T47D (cell line): ENCODE measurements at regions not wholly inside any gene's neighbourhood (a gene's known extent, or its start where the extent isn't known, plus 50 kb on each side); places are given as distances from the start of the nearest gene placed in this dataset.
"Not testable (repeated sequence)": the region's sequence is repeated elsewhere in the genome, so short reads cannot be mapped to it uniquely, and the experiment has no call there.

Experiments used
- DNase-seq, 2 experiments: peaks; one replicate each; pipeline versions ENCODE4 v3.0.0 to v3.0.0-alpha.2; 2011 to 2012; ENCODE audit warnings: low read depth in 1 of 2, low spot score in 1 of 2
- JUND ChIP-seq: IDR thresholded peaks from 2 replicates; pipeline ENCODE4 v1.6.1; 2012; ENCODE audit warnings: low read depth
- in situ Hi-C: cut with HindIII; loops from 2 replicates; pipeline ENCODE4 v1.10.0; 2016; ENCODE audit warnings: low sequenced_read_pairs, low pct_unique_long_range_greater_than_20kb

DNA sequence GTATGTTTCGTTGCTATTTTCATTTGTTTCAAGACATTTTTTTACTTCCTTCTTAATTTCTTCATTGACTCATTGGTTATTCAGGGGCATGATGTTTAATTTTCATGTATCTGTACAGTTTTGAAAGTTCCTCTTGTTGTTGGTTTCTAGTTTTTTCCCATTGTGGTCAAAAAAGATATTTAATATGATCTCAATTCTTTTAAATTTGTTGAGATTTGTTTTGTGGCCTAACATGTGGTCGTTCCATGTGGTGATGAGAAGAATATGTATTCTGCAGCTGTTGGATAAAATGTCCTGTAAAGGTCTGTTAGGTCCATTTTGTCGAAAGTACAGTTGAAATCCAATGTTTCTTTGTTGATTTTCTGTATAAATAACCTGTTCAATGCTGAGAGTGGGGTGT is 110.3 kb upstream of the MAP4K4 start:
- in situ Hi-C loops: no loop called here
- TF ChIP-seq JUND: no peak
- no peak for DNase-seq

DNA sequence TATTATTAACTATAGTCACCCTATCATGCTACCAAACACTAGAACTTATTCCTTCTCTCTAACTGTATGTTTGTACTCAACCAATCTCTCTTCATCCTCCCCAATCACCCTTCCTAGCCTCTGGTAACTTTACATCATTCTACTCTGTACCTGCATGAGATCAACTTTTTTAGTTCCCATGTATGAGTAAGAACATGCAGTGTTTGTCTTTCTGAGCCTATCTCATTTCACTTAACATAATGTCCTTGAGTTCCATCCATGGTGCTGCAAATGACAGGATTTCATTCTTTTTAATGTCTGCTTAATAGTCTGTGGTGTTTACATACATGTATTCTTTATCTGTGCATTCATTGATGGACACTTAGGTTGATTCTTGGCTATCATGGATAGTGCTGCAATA is 108.9 kb upstream of the RFX8 start:
- in situ Hi-C loops: no loop called here
- DNase-seq: no peak
- TF ChIP-seq JUND: no peak

DNA sequence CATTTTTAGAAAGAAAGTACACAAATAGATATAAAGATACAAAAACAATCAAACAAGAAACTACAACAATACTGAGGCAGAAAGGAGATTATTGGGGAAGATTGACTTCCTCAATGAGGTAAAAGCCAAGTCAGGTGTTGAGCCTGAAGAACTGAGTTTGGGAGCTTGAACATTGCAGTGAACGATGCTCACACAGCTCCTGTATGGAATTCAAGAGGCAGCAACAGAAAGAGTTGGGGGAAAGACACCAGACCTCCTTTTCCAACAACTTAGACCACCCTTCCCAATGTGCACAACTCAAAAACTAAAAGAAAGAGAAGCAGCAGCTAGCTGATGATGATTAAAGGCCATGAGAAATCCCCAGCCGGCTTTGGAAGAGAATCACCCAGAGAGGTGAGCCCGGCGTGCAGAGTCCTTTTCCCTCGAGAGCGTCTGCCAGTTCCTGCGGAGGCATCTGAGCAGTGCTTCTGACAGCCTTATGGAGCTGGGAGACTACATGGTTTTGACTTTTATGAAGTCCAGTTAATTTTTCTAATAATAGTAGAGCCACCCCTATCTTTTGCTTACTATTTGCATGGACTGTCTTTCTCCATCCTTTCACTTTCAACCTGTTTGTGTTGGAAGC is 106.9 kb upstream of the RFX8 start:
- in situ Hi-C loops: no loop called here
- no peak for TF ChIP-seq JUND
- no peak for DNase-seq

GRCh38 chr2:101580528-101580927 is 105.6 kb upstream of the RFX8 start:
- in situ Hi-C loops: no loop called here
- TF ChIP-seq JUND: no peak
- DNase-seq: no peak

- in situ Hi-C loops: no loop called here
- no peak for TF ChIP-seq JUND
- no peak for DNase-seq
Observed at GRCh38 chr2:101578671-101579070, 103.8 kb upstream of the RFX8 start.

GRCh38 chr2:101578135-101578534 is 103.2 kb upstream of the RFX8 start:
- DNase-seq, in situ Hi-C loops: not testable (repeated sequence)

GRCh38 chr2:101577173-101577572 is 102.3 kb upstream of the RFX8 start:
- in situ Hi-C loops: no loop called here
- TF ChIP-seq JUND: no peak
- no peak for DNase-seq

GRCh38 chr2:101574622-101575021 is 99.7 kb upstream of the RFX8 start:
- in situ Hi-C loops: no loop called here
- no peak for TF ChIP-seq JUND
- DNase-seq: no peak

GRCh38 chr2:101571951-101572350 is 97.0 kb upstream of the RFX8 start:
- in situ Hi-C loops: no loop called here
- no peak for DNase-seq
- TF ChIP-seq JUND: no peak

GRCh38 chr2:101569886-101570520 is 95.1 kb upstream of the RFX8 start:
- DNase-seq: no peak
- no peak for TF ChIP-seq JUND
- in situ Hi-C loops: no loop called here

DNA sequence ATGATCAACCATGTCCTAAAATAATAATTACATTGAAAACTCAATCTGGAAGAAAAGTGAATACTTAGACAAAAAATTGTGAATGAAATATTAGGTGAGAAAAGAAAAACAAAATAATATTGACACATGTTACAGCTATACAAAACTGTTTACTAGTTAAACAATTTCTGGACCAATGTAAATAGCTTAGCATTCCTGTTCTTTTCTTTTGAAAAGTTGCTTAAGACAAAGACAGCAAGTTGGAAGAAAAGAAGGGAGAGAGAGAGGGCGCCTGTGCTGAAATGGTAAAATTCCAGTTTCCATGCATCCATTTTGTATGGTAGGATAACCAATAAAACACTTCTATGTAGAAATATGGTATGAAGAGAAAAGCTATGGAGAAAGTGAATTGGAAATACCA is 94.1 kb upstream of the RFX8 start:
- TF ChIP-seq JUND: no peak
- in situ Hi-C loops: no loop called here
- DNase-seq: no peak

DNA sequence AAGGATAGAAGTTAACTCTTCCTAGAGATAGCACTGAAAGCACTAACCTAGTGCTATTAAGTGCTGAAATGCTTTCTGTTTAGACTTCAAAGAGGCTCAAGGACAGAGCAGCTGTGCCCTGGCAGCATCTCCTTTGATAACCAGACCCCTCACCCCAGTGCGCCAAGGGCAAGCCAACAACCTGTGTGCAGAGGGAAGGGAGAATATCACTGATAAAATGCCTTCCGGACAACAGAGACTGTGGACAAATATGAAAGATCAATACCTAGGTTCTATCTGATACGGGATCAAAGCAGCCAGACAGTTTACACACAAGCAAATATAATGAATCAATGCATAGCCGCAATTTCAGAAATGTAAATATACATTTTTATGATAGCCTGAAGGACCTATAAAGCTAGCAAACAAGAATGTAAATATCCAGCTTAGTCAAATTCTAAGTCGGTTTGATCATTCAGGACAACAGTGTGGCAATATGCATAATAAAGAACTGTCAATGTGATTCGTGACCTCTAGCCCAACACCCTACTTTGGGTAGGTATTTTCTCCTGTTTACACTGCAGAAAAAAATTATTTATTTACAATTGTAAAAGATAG is 91.8 kb upstream of the RFX8 start:
- peak; percentile 11 to 24 for DNase-seq
- in situ Hi-C loops: no loop called here
- peak; percentile 16; the same call in 1 of the 2 replicates for TF ChIP-seq JUND

DNA sequence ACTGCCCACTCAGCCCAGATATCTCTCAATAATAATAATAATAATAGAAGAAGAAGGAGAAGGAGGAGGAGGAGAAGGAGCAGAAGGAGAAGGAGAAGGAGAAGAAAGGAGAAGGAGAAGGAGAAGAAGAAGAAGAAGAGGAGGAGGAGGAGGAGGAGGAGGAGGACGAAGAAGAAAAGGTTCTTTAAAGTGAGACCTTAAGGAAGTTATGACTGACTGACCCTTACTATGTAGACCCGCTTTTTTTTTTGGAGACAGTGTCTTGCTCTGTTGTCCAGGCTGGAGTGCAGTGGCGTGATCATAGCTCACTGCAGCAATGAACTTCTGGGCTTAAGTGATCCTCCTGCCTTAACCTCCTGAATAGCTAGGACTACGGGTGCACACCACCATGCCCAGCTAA is 88.9 kb upstream of the RFX8 start:
- in situ Hi-C loops: no loop called here
- no peak for TF ChIP-seq JUND
- no peak for DNase-seq

DNA sequence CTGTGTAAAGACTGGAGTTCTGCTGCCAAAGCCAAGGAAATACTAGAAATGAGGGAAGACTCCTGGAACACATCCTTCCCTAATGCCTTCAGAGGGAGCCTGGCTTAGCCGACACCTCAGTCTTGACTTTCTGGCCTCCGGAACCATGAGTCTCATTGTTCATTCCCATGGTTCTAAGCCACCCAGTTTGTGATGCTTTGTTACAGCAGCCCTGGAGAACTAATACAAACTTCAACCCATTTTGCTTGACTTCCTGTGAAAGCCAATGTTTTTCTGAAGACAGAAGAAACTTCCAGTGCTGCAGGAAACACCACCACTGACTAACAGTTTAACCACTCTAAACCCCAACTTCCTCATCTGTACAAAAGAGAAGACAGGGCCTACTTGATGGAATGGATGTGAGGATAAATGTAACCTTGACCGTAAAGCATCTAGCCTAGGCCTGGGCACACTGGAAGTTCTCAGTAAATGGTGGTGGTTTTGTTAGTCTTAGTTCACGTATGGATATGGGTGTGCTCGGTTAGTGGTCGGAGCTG is 85.9 kb upstream of the RFX8 start:
- no peak for TF ChIP-seq JUND
- no peak for DNase-seq
- in situ Hi-C loops: no loop called here
